ENCODE measurements at regions not wholly inside any gene's neighbourhood (a gene's known extent, or its start where the extent isn't known, plus 50 kb on each side); places are given as distances from the start of the nearest gene placed in this dataset.

- H3K4me3 ChIP-seq, result peak overlapping the region in 2 of 4 donors; percentile 25 to 32
- TF ChIP-seq CTCF (IDR thresholded peaks at IDR 0.05), result no peak
- TF ChIP-seq POLR2A (IDR thresholded peaks at IDR 0.05), result no peak
- H3K27me3 ChIP-seq, result no peaks in the 10 kb centered on the region
- H3K27ac ChIP-seq, result peak overlapping the region in 3 of 4 donors; percentile 41 to 83 (median 81)
- no peaks in the 10 kb centered on the region for H3K36me3 ChIP-seq
- H3K9me3 ChIP-seq, result no peaks in the 10 kb centered on the region
- DNase-seq, result no peak
- H3K4me1 ChIP-seq, result peaks cover 0 to 13% (median 0%) of the 10 kb centered on the region in 4 donors
Measured at GRCh38 chr18:22838639-22839277, 94.4 kb upstream of the RBBP8 start.

DNA sequence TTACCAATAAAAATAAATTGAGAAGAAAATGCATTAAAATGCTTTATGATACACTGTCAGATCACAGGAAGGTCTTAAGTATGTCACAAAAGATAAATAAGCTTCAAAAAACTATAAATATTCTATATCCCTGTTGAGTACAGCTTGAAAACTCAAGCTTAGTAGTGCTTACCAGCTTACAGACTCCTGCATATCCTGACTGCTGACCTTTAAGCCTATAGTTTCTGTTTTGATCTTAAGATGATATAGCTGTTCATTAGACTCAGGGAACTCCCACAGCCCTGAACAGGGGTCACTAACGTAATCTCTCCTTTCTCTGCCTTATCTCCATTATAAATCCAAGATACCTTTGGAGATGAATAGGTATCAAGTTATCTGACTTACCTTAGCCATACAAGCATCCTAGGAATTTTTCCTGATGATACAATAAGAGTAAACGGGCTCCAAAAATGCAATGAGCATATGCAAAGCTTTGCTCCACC is 93.7 kb upstream of the RBBP8 start:
- DNase-seq, result peak in 1 of 3 donors; percentile 49
- TF ChIP-seq CTCF (IDR thresholded peaks at IDR 0.05) (no peak), POLR2A (IDR thresholded peaks at IDR 0.05) (peak in 1 of 2 donors; percentile 25)
- H3K4me3 ChIP-seq, result peak overlapping the region in 2 of 4 donors; percentile 25 to 32

DNA sequence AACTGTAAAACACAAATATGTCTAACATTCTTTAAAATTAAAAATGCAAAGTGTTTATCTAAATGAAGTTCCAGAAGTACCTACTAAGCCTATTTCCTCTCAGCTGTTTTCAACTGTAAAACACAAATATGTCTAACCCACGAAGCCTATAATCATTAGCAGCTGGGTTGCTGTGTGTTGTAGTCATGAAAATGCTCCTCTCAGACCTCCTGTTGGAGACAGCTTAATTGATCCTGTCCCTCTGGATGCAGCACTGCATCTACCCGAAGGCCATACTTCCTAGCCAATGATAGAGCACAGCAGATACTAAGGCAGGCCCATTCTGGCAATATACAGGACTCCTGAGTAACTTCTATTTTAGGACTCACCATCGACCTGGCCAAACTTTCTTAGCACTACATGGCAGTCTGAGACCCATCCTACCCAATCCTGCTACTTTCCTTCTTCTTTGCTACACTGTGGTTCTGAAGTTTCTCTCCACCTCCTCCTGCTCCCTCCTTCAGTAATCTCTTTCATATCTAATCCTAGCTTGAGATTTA is 92.5 kb upstream of the RBBP8 start:
- no peaks in the 10 kb centered on the region for H3K9me3 ChIP-seq
- no peaks in the 10 kb centered on the region for H3K27me3 ChIP-seq
- no peak for TF ChIP-seq POLR2A (IDR thresholded peaks at IDR 0.05)
- TF ChIP-seq CTCF (IDR thresholded peaks at IDR 0.05), result no peak
- no peak overlapping the region for H3K4me3 ChIP-seq
- H3K27ac ChIP-seq, result peak overlapping the region in 1 of 4 donors; percentile 83
- DNase-seq, result no peak
- H3K36me3 ChIP-seq, result no peaks in the 10 kb centered on the region
- H3K4me1 ChIP-seq, result peaks cover 0 to 13% (median 0%) of the 10 kb centered on the region in 4 donors

More for the DNA sequence above, 93.7 kb upstream of the RBBP8 start:
- Histone ChIP-seq H3K4me1 (peaks cover 0 to 13% (median 0%) of the 10 kb centered on the region in 4 donors), H3K27ac (peak overlapping the region in 3 of 4 donors; percentile 41 to 83 (median 81)), H3K36me3 (no peaks in the 10 kb centered on the region), H3K9me3 (no peaks in the 10 kb centered on the region), H3K27me3 (no peaks in the 10 kb centered on the region)

GRCh38 chr18:22841840-22842239 is 91.3 kb upstream of the RBBP8 start:
- Histone ChIP-seq H3K9me3 (no peaks in the 10 kb centered on the region), H3K27me3 (no peaks in the 10 kb centered on the region), H3K36me3 (no peaks in the 10 kb centered on the region), H3K27ac (no peak overlapping the region), H3K4me1 (peaks cover 0 to 13% (median 0%) of the 10 kb centered on the region in 4 donors), H3K4me3 (no peak overlapping the region)
- DNase-seq, result no peak
- no peak for TF ChIP-seq CTCF (IDR thresholded peaks at IDR 0.05)
- TF ChIP-seq POLR2A (IDR thresholded peaks at IDR 0.05), result no peak

- no peak for TF ChIP-seq POLR2A (IDR thresholded peaks at IDR 0.05)
- TF ChIP-seq CTCF (IDR thresholded peaks at IDR 0.05), result no peak
Measured at GRCh38 chr18:22844190-22844589, 88.9 kb upstream of the RBBP8 start.

More at GRCh38 chr18:22844190-22844589, 88.9 kb upstream of the RBBP8 start:
- no peaks in the 10 kb centered on the region for H3K27me3 ChIP-seq
- no peaks in the 10 kb centered on the region for H3K9me3 ChIP-seq
- no peak overlapping the region for H3K4me3 ChIP-seq
- DNase-seq, result no peak
- no peak overlapping the region for H3K27ac ChIP-seq
- peaks cover 0 to 6% (median 0%) of the 10 kb centered on the region in 4 donors for H3K4me1 ChIP-seq
- H3K36me3 ChIP-seq, result no peaks in the 10 kb centered on the region

Measured in Peyer's patch (tissue), 4 donors.